H7 (cell line): ENCODE measurements at regions not wholly inside any gene's neighbourhood (a gene's known extent, or its start where the extent isn't known, plus 50 kb on each side); places are given as distances from the start of the nearest gene placed in this dataset.

Experiments
- DNase-seq: peaks from one replicate; pipeline ENCODE4 v3.0.0; 2012
- H3K27me3 ChIP-seq: 2 replicates; pipeline ENCODE4 v1.6.0; 2011; ENCODE audit warnings: mild to moderate bottlenecking, low read length; ENCODE audit not compliant: control insufficient read depth, insufficient read depth
- H3K36me3 ChIP-seq: replicated peaks from 2 replicates; pipeline ENCODE4 v1.5.1; 2011; ENCODE audit warnings: low read length; ENCODE audit not compliant: control insufficient read depth, insufficient read depth
- H3K4me3 ChIP-seq: 2 replicates; pipeline ENCODE4 v1.5.1; 2011; ENCODE audit warnings: low read depth, mild to moderate bottlenecking, control low read depth, low read length, moderate library complexity; ENCODE audit not compliant: insufficient read depth

- H3K4me3 ChIP-seq: no peak overlapping the region
- H3K27me3 ChIP-seq: no peaks in the 10 kb centered on the region
- H3K36me3 ChIP-seq: no peaks in the 10 kb centered on the region
- DNase-seq: no peak
Measured at GRCh38 chr4:133439830-133440229, 290.7 kb downstream of the PCDH10 start.

DNA sequence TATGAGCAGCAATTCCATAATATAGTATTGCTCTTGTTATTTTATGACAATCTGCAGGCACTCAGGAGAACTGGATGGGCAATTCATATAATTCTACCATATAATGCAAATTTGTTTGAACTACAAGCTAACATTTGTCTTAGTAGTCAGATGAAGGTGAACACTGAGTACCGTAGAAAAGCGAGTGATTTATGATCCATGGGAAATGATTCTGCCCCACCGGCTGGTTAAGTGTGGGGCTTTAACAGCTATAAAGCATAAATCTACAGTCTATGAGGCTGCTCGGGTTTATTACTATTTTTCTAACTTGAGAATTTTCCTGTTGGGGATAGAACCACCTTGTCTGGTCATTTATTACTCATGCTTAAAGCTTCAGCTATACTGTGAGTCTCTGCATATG is 275.5 kb downstream of the PCDH10 start:
- Histone ChIP-seq H3K36me3 (no peaks in the 10 kb centered on the region), H3K4me3 (no peak overlapping the region), H3K27me3 (no peaks in the 10 kb centered on the region)
- no peak for DNase-seq

- no peak for DNase-seq
- no peaks in the 10 kb centered on the region for H3K27me3 ChIP-seq
Measured at GRCh38 chr4:133403913-133404312, 254.8 kb downstream of the PCDH10 start.

GRCh38 chr4:133402616-133403015 is 253.5 kb downstream of the PCDH10 start:
- DNase-seq: no peak
- H3K4me3 ChIP-seq: no peak overlapping the region
- no peaks in the 10 kb centered on the region for H3K27me3 ChIP-seq
- no peaks in the 10 kb centered on the region for H3K36me3 ChIP-seq

More at GRCh38 chr4:133403913-133404312, 254.8 kb downstream of the PCDH10 start:
- Histone ChIP-seq H3K4me3 (no peak overlapping the region), H3K36me3 (no peaks in the 10 kb centered on the region)

DNA sequence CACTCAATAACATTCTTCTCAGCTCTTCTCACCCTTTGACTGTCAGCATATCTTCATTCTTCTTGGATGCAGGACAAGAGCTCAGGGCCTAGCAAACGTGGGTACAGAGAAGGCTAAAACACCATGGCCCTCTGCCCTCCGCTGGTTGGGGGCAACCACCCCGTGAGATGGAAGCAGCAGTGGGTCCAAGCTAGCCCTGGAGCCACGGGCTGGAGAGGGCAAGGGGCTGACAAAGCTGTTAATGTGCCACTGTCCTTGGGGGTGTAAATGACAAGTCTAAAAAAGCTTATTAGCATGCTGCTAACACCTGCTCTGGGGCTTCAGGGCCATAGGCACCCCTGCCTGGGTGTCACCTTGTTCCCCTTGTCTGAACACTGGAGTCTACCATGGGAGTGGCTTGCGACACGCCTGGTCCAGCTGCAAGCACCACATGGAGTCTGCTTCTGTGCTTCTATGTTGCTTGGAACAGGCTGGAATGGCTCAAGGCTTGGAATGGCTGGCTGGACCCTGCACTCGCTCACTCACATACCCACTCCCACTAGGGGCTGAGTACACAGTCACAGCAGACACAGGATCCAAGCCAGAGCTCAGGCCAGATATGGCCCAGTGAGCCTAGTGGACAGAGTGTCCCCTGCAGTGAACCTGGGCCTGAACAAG is 246.0 kb downstream of the PCDH10 start:
- Histone ChIP-seq H3K36me3 (no peaks in the 10 kb centered on the region), H3K27me3 (no peaks in the 10 kb centered on the region), H3K4me3 (no peak overlapping the region)
- no peak for DNase-seq

DNA sequence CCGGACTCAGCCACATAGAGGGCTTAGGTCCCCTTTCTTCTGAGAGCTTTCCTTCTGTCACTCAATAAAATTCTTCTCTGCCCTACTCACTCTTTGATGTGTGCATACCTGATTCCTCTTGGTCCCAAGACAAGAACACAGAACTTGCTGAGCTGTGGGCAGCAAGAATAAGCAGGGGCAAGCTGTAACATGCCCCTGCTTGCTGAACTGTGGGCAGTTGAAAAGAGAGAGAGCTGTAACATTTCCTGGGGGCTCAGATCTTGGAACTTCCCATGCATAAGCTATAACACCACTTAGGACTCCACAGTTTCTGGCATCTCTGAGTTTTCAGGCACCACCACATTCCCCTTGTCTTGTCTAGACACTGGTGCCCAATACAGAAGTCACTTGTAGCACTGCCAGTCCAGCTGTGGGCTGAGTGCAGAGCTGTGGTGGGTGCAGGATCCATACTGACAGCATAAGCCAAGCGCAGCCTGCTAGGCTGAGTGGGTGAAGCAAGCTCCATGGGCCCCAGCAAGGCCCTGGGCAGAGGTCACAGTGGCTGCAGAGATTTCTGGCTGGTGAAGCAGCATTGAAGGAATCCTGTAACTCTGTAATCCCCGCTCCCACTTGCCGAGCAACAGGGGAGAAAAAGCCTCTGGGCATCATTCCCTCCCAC is 241.2 kb downstream of the PCDH10 start:
- Histone ChIP-seq H3K4me3 (no peak overlapping the region), H3K36me3 (no peaks in the 10 kb centered on the region), H3K27me3 (no peaks in the 10 kb centered on the region)
- no peak for DNase-seq

DNA sequence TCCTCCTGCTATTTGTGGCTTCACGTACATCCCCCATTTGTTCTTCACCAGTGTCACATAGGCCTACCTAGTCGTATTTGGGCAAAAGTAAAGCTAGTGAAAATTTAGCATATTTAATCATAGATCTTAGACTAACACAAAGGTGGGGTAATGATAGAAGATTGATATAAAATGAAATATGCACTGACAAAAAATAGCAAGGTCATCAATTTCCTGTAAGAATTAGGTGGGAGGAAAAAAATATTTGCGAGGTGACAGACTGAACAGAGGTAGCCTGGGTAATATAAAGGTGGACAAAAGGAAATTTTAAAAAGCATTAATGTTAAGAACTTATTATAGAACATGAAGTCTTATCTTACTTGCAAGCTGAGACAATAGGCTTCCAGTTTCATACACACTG is 239.9 kb downstream of the PCDH10 start:
- no peak for DNase-seq
- Histone ChIP-seq H3K4me3 (no peak overlapping the region), H3K36me3 (no peaks in the 10 kb centered on the region), H3K27me3 (no peaks in the 10 kb centered on the region)

DNA sequence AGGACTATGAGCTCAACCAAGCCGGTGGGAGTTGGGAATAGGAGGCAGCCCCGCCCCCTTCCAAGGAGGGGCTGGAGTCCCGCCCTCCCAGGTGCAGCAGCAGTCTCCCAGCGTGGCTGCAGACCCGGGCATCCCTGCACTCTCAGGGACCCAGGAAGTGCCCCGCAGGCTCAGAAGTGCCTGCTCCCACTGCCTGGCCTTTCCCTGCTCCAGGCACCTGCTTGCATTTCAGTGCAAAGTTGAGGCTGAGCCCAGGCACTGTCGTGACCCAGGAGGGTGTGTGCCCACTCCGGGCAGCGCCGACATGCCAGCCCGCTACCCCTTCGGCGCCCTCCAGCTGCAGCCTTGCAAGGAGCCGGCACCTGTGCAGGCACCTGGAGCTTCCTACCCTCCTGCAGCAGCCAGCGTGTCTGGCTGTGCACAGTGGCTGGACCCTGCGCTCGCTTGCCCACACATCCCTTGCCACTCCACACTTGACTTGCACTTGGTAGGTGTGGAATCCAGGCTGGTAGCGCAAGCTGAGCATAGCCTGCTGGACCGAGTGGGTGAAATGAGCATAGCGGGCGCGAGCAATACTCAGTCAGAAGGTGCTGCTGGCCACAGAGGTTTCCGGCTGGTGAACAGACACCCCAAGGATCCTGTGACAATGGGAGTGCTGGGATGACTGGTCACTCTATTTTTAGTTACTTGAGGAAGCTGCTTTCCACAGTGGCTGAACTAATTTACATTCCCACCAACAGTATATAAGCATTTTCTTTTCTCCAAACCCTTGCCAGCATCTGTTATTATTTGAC is 236.3 kb downstream of the PCDH10 start:
- no peaks in the 10 kb centered on the region for H3K36me3 ChIP-seq
- H3K27me3 ChIP-seq: no peaks in the 10 kb centered on the region
- DNase-seq: peak; percentile 26
- H3K4me3 ChIP-seq: no peak overlapping the region

DNA sequence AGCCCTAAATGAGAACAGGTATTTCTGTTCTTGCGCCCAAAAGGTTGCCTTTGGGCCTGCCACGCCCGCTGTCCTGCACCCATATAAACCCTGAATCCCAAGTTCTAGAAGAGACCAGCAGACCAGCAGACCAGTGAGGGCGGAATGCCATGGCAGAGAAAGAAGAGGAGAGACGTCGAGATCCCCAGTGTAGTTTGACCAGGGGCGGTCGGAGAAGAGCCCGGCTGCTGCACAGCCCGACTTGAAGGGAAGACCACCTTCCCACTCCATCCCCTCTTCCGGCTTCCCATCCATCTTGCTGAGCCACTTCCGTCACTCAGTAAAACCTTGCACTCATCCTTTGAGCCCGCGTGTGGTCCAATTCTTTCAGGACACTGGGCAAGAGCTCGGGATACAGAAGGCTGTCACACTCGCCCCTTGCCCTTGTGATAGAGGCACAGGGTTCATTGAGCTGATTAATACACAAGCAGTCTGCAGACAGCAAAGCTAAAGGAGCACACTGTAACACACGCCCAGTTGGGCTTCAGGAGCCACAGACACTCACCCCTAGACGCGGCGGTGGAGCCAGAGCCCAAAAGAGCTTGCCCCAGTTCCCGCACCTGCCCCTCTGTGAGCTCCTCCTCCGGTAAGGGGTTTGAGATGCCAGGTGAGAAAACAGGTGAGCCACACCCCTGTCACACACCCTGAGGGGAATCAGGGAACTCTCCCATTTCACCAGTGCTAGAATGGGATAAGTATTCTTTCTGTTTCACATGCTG is 230.8 kb downstream of the PCDH10 start:
- Histone ChIP-seq H3K27me3 (no peaks in the 10 kb centered on the region), H3K36me3 (no peaks in the 10 kb centered on the region), H3K4me3 (no peak overlapping the region)
- DNase-seq: no peak

DNA sequence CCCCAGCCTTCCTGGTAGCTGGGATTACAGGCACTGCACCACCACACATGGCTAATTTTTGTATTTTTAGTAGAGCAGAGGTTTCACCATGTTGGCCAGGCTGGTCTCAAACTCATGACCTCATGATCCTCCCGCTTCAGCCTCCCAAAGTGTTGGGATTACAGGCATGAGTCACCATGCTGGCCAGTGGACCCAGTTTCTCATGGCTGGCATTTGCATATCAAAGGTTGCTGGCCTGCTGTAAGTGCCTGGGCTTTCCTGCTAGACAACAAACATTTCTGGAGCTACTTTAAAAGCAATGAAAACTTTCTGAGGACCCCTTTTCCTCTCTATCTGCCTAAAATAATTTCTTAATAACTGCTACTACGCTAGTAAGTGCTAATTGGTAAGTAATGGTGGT is 228.2 kb downstream of the PCDH10 start:
- H3K4me3 ChIP-seq: no peak overlapping the region
- no peaks in the 10 kb centered on the region for H3K36me3 ChIP-seq
- H3K27me3 ChIP-seq: no peaks in the 10 kb centered on the region
- no peak for DNase-seq

- no peaks in the 10 kb centered on the region for H3K36me3 ChIP-seq
- H3K27me3 ChIP-seq: no peaks in the 10 kb centered on the region
- no peak overlapping the region for H3K4me3 ChIP-seq
- no peak for DNase-seq
Measured at GRCh38 chr4:133372699-133373098, 223.6 kb downstream of the PCDH10 start.

GRCh38 chr4:133355633-133356032 is 206.5 kb downstream of the PCDH10 start:
- H3K27me3 ChIP-seq: no peaks in the 10 kb centered on the region
- no peak overlapping the region for H3K4me3 ChIP-seq
- no peak for DNase-seq
- no peaks in the 10 kb centered on the region for H3K36me3 ChIP-seq

- no peak for DNase-seq
- no peak overlapping the region for H3K4me3 ChIP-seq
- H3K27me3 ChIP-seq: no peaks in the 10 kb centered on the region
- no peaks in the 10 kb centered on the region for H3K36me3 ChIP-seq
Measured at GRCh38 chr4:133347409-133347808, 198.3 kb downstream of the PCDH10 start.

GRCh38 chr4:133324491-133324890 is 175.4 kb downstream of the PCDH10 start:
- Histone ChIP-seq H3K4me3 (no peak overlapping the region), H3K36me3 (no peaks in the 10 kb centered on the region), H3K27me3 (no peaks in the 10 kb centered on the region)
- no peak for DNase-seq
